Activated CD4-positive, alpha-beta T cell treated with anti-CD3 and anti-CD28 coated beads, Interleukin-2, amount 10 ng/mL, durations not matched to agents 7 days and 5 days (primary cell): ENCODE measurements at regions not wholly inside any gene's neighbourhood (a gene's known extent, or its start where the extent isn't known, plus 50 kb on each side); places are given as distances from the start of the nearest gene placed in this dataset.

Experiments used
- CTCF ChIA-PET: fragments of 350-600 bp; sonication (Branson Sonifier 250); formaldehyde crosslinking; loops from one replicate; lab custom pipeline; 2021; ENCODE audit warnings: antibody characterized with exemption; lab: Charles Lee
- POLR2A ChIA-PET: fragments of 350-600 bp; sonication (Branson Sonifier 250); formaldehyde crosslinking; loops from one replicate; lab custom pipeline; 2021; ENCODE audit warnings: antibody characterized with exemption; lab: Charles Lee
- DNase-seq: peaks from one replicate; pipeline ENCODE4 v3.0.0-alpha.2; 2020
- H3K27ac Mint-ChIP-seq: one replicate; pipeline ENCODE4 v1.8.0; 2021; ENCODE audit warnings: mild to moderate bottlenecking, moderate library complexity, mixed read lengths
- H3K27me3 Mint-ChIP-seq: one replicate; pipeline ENCODE4 v1.8.0; 2021; ENCODE audit warnings: mixed read lengths
- H3K36me3 Mint-ChIP-seq: one replicate; pipeline ENCODE4 v1.8.0; 2021; ENCODE audit warnings: low read depth, mixed read lengths
- H3K4me1 Mint-ChIP-seq: one replicate; pipeline ENCODE4 v1.8.0; 2021; ENCODE audit warnings: mixed read lengths
- H3K4me3 Mint-ChIP-seq: one replicate; pipeline ENCODE4 v1.8.0; 2021; ENCODE audit warnings: mild to moderate bottlenecking, moderate library complexity, mixed read lengths
- H3K9me3 Mint-ChIP-seq: one replicate; pipeline ENCODE4 v1.8.0; 2021; ENCODE audit warnings: mixed read lengths

GRCh38 chr2:18483896-18484295, 76.6 kb downstream of the RDH14 start:
- POLR2A ChIA-PET: no interaction called here
- H3K27me3 Mint-ChIP-seq: peaks cover 2% of the 10 kb centered on the region
- no peak overlapping the region for H3K27ac Mint-ChIP-seq
- no peaks in the 10 kb centered on the region for H3K36me3 Mint-ChIP-seq
- no peaks in the 10 kb centered on the region for H3K4me1 Mint-ChIP-seq
- CTCF ChIA-PET: no interaction called here
- DNase-seq: no peak
- H3K4me3 Mint-ChIP-seq: no peak overlapping the region
- H3K9me3 Mint-ChIP-seq: no peaks in the 10 kb centered on the region

DNA sequence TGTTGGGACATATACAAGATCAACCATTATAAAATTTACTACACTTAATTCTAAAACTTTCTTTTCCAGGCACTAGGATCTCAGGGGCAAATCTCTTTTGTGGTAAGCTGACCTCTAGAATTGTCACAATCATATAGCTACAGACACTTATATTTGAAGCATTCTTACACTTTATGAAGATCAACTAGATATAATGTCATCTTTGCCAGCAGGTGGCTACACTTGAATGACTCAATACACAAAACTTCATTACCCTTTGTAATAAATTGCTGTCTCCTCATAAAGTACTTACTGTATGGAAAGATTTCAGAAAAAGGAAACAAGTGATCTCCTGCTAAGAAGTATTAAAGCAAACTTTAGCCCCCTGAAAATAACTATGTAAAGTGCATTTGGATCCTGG, 77.8 kb downstream of the RDH14 start:
- Mint-ChIP-seq H3K27me3 (peaks cover 2% of the 10 kb centered on the region), H3K36me3 (no peaks in the 10 kb centered on the region), H3K27ac (no peak overlapping the region), H3K9me3 (no peaks in the 10 kb centered on the region), H3K4me3 (no peak overlapping the region), H3K4me1 (no peaks in the 10 kb centered on the region)
- CTCF ChIA-PET: no interaction called here
- POLR2A ChIA-PET: no interaction called here
- DNase-seq: no peak

DNA sequence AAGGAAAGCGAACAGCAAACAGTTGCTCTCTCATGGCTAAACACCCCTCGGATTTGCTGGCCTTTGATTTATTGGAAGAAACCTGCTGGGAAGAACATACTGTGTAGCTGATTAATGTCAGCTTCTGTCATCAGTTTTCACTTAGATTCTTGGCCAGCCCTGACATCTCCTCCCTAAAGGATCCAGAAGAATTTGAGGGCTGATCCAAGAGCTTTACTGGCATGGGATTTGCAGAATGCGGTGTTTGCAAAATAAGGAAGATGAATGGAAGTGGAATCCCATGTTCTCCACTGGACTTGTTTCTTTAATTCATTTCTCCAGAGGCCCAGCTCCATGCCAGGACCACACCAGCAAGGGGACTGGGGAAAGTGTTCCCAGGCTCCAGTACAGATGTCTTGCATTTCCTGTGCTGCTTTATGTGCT, 80.5 kb downstream of the RDH14 start:
- no peaks in the 10 kb centered on the region for H3K36me3 Mint-ChIP-seq
- no peak overlapping the region for H3K4me3 Mint-ChIP-seq
- H3K27me3 Mint-ChIP-seq: peaks cover 4% of the 10 kb centered on the region
- no peak for DNase-seq
- ChIA-PET CTCF (no interaction called here), POLR2A (no interaction called here)
- H3K27ac Mint-ChIP-seq: no peak overlapping the region
- no peaks in the 10 kb centered on the region for H3K4me1 Mint-ChIP-seq
- H3K9me3 Mint-ChIP-seq: no peaks in the 10 kb centered on the region

DNA sequence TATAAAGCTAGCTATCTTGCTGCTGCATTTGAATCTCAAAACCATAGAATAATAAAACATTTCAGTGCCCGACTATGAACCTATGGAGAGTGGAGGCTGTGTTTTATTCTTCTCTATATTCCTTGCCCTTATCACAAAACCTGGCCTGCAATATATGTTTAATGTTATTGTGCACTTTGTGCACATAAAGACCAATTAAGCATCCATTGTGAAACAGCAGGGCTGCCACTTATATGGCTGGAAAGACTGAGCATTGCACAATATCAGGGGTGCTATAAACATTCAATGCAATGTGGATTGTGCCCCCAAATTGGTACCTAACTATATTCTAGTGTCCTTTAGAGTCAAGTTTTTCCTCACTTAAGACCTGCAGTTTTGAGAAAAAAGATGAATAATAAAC, 83.2 kb downstream of the RDH14 start:
- CTCF ChIA-PET: no interaction called here
- no peak overlapping the region for H3K4me3 Mint-ChIP-seq
- H3K4me1 Mint-ChIP-seq: no peaks in the 10 kb centered on the region
- no peaks in the 10 kb centered on the region for H3K36me3 Mint-ChIP-seq
- no peak for DNase-seq
- POLR2A ChIA-PET: no interaction called here
- H3K27me3 Mint-ChIP-seq: peaks cover 8% of the 10 kb centered on the region
- H3K9me3 Mint-ChIP-seq: no peaks in the 10 kb centered on the region
- H3K27ac Mint-ChIP-seq: no peak overlapping the region

DNA sequence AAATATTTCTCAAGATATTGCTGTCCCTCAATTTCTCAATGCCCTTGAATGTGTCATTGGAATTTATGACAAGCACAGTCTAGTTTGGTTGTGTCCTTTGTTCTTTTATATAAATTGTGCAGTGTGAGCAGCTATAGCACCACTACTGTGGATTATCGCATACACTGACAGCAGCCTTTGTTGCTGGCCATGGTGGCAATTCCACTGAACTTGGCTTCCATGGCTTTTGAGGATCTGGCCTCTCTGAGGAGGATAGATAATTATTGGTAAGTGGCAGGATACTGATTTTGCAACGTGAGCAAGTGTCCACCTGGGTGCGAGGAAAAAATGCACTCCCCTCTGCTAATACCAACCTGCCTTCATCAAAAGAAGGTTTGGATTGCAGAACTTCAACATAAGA, 84.0 kb downstream of the RDH14 start:
- Mint-ChIP-seq H3K27ac (no peak overlapping the region), H3K36me3 (no peaks in the 10 kb centered on the region), H3K27me3 (peaks cover 8% of the 10 kb centered on the region), H3K4me1 (no peaks in the 10 kb centered on the region), H3K4me3 (no peak overlapping the region), H3K9me3 (no peaks in the 10 kb centered on the region)
- POLR2A ChIA-PET: no interaction called here
- no peak for DNase-seq
- CTCF ChIA-PET: no interaction called here

GRCh38 chr2:18475884-18476283, 84.6 kb downstream of the RDH14 start:
- CTCF ChIA-PET: no interaction called here
- H3K4me3 Mint-ChIP-seq: no peak overlapping the region
- no peaks in the 10 kb centered on the region for H3K9me3 Mint-ChIP-seq
- no peaks in the 10 kb centered on the region for H3K36me3 Mint-ChIP-seq
- H3K27ac Mint-ChIP-seq: no peak overlapping the region
- no peak for DNase-seq
- POLR2A ChIA-PET: no interaction called here
- H3K27me3 Mint-ChIP-seq: peaks cover 8% of the 10 kb centered on the region
- no peaks in the 10 kb centered on the region for H3K4me1 Mint-ChIP-seq

DNA sequence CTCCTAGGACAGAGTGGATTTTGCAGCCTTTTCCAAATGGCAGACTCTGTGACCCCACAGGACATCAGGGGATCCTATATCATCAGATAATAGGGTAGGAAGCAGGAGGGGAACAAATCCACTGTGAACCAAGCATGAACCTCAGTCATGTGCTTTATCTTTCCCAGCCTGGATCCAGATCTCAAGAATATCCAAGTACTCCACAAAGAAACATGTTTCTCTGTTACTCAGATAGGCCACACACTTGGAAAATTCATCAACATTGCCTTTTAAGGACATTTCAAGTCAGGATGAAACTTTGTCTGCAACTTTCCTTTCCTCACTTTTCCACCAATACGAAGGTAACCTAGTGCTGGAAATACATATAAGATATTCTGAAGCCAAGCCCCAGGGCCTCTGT, 85.8 kb downstream of the RDH14 start:
- H3K27me3 Mint-ChIP-seq: peaks cover 8% of the 10 kb centered on the region
- no peak for DNase-seq
- no peaks in the 10 kb centered on the region for H3K4me1 Mint-ChIP-seq
- H3K36me3 Mint-ChIP-seq: no peaks in the 10 kb centered on the region
- H3K27ac Mint-ChIP-seq: no peak overlapping the region
- ChIA-PET CTCF (no interaction called here), POLR2A (no interaction called here)
- no peaks in the 10 kb centered on the region for H3K9me3 Mint-ChIP-seq
- no peak overlapping the region for H3K4me3 Mint-ChIP-seq

DNA sequence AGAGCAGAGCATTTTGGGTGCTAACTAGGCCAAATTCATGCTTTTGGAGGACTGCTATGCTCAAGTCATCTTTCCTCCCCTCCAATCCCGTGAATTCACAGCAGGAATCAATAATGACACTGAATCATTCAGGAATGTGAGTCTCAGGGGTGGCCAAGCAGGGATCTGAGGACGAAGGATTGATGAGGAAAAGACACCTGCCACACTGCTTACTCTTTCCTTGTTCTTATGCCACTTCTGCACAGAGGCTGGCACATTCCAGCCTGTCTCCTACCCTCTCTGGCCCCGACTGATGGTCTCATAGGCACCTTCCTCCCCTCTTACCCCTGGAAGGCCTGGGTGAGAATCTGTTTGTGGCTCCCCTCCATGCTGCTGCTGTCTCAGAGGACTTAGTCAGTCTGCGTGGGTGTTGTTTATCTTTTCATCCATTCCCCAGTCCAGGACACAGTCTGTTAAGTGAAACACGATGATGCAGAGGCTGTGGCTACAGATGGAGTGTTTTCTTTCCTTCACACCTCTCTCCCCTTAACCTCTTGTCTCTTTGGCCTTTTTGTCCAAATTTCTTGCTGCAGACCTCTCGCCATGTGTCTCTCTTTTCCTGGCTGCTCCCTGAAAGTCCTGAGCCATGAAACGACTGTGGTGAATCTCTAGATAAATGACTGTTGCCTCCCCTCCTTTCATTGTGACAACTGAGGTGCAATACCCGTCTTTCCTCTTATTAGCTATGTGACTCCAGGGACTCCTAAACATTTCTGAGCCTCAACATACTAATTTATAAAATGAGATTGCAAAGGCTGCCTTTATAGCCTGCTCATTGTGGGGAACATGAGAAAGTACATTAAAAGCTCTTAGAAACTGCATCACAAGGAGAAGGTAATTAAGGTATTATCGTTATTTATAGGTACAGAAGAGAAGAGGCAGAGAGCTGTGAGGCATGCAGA, 86.9 kb downstream of the RDH14 start:
- no peak overlapping the region for H3K27ac Mint-ChIP-seq
- H3K4me1 Mint-ChIP-seq: no peaks in the 10 kb centered on the region
- H3K27me3 Mint-ChIP-seq: peaks cover 8% of the 10 kb centered on the region
- ChIA-PET POLR2A (no interaction called here), CTCF (no interaction called here)
- no peak overlapping the region for H3K4me3 Mint-ChIP-seq
- DNase-seq: no peak
- H3K9me3 Mint-ChIP-seq: no peaks in the 10 kb centered on the region
- no peaks in the 10 kb centered on the region for H3K36me3 Mint-ChIP-seq

DNA sequence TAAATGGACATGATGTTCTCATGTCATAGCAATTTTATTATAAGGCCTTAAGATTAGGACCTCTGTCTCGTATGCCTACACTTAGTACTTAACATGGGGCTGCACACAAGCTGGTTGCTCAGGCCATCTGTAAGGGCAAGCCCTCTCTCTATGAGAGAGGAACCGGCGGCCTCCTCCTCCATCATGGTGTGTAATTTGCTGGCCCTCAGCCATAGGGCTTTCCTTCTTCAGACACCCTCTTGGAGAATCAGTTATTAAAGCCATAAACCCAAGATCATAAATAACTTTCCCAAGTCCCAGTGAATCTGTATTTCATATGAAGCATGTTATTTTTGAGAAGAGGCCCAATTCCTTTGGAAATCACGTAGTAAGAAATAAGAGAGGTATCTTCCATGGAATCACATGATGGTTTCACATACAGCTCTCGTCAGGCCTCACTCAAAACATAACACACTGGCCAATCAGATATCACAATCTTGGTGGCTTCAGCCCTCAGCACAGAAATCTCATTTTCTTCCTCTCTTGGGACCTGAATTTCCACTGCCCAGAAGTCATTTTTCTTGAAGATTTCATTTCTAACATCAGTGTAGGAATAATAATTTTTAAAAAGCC, 92.6 kb downstream of the RDH14 start:
- no peak for DNase-seq
- H3K4me1 Mint-ChIP-seq: no peaks in the 10 kb centered on the region
- no peaks in the 10 kb centered on the region for H3K36me3 Mint-ChIP-seq
- H3K27me3 Mint-ChIP-seq: peaks cover under 1% of the 10 kb centered on the region
- no peaks in the 10 kb centered on the region for H3K9me3 Mint-ChIP-seq
- POLR2A ChIA-PET: no interaction called here
- CTCF ChIA-PET: no interaction called here
- no peak overlapping the region for H3K4me3 Mint-ChIP-seq
- H3K27ac Mint-ChIP-seq: no peak overlapping the region

- H3K4me3 Mint-ChIP-seq: no peak overlapping the region
- no peak for DNase-seq
- H3K36me3 Mint-ChIP-seq: no peaks in the 10 kb centered on the region
- CTCF ChIA-PET: no interaction called here
- POLR2A ChIA-PET: no interaction called here
- H3K4me1 Mint-ChIP-seq: no peaks in the 10 kb centered on the region
- H3K27ac Mint-ChIP-seq: no peak overlapping the region
- H3K27me3 Mint-ChIP-seq: peaks cover 2% of the 10 kb centered on the region
- H3K9me3 Mint-ChIP-seq: no peaks in the 10 kb centered on the region
These were observed 94.5 kb downstream of the RDH14 start for GRCh38 chr2:18465979-18466378.

DNA sequence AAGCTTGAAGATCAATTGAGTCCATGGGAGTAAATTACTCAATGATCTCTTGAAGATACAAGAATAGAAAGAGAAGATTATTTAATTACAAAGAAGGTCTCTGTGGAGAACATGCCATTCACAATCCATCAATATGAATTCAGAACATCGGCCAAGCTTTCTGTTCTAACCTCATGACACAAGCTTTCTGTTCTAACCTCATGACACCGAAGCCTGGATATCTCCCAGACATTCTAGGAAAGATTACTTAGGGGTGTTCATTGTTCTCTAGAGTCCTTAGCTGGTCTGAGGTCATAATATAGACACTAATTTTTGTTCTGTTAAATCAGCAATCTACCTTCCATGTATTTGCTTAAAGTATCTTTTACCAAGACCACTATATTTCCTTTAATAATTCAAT, 95.5 kb downstream of the RDH14 start:
- Mint-ChIP-seq H3K27me3 (peaks cover 5% of the 10 kb centered on the region), H3K27ac (no peak overlapping the region), H3K4me3 (no peak overlapping the region), H3K9me3 (no peaks in the 10 kb centered on the region), H3K36me3 (no peaks in the 10 kb centered on the region), H3K4me1 (no peaks in the 10 kb centered on the region)
- ChIA-PET CTCF (no interaction called here), POLR2A (no interaction called here)
- no peak for DNase-seq

- Mint-ChIP-seq H3K4me3 (no peak overlapping the region), H3K4me1 (no peaks in the 10 kb centered on the region), H3K27me3 (peaks cover 5% of the 10 kb centered on the region), H3K9me3 (no peaks in the 10 kb centered on the region), H3K27ac (no peak overlapping the region), H3K36me3 (no peaks in the 10 kb centered on the region)
- POLR2A ChIA-PET: no interaction called here
- DNase-seq: no peak
- CTCF ChIA-PET: no interaction called here
These were observed 104.4 kb downstream of the RDH14 start for GRCh38 chr2:18456026-18456425.

DNA sequence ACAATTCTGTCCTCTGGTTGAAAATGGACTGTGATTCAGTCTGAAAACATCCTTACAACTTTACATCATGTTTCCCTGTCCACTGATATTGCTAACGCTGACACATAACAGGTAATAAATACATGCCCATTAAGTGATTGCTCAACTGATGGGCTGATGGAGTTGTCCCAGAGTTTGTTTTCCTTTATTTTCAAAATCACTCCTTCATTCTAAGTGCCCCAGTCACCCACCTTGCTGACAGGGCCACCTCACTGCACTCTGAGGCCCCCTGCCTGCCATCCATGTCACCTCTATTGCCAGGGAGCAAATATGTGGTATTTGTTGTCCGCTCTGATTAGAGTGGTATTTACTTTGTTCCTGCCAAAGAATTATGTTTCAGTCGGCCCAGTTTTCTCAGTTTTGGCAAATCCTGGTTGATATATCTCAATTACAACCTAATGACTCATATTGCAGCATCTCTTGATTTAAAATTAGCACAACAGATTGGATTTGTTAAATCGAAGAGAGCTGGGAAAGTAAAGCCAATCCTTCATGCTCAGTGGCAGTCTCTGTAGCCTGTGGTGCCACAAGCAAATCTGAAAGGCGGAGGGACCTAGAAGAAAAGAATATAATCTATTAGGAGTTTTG, 105.1 kb downstream of the RDH14 start:
- POLR2A ChIA-PET: no interaction called here
- no peak overlapping the region for H3K4me3 Mint-ChIP-seq
- H3K36me3 Mint-ChIP-seq: no peaks in the 10 kb centered on the region
- no peaks in the 10 kb centered on the region for H3K9me3 Mint-ChIP-seq
- CTCF ChIA-PET: no interaction called here
- no peak overlapping the region for H3K27ac Mint-ChIP-seq
- peaks cover 7% of the 10 kb centered on the region for H3K27me3 Mint-ChIP-seq
- H3K4me1 Mint-ChIP-seq: no peaks in the 10 kb centered on the region
- DNase-seq: no peak
